HG03066 (cell line): ENCODE measurements at regions not wholly inside any gene's neighbourhood (a gene's known extent, or its start where the extent isn't known, plus 50 kb on each side); places are given as distances from the start of the nearest gene placed in this dataset.
"Not testable (repeated sequence)": the region's sequence is repeated elsewhere in the genome, so short reads cannot be mapped to it uniquely, and the experiment has no call there.

Source experiments
- ATAC-seq: cut with Tn5 transposase; IDR thresholded peaks from one replicate; pipeline ENCODE4 v1.9.1; 2021; ENCODE audit warnings: low read depth; ENCODE audit not compliant: unreplicated experiment

- ATAC-seq, result no peak
These were observed 747.2 kb downstream of the DIAPH3 start for GRCh38 chr13:59416561-59416960.

GRCh38 chr13:59422646-59423045 lies 741.1 kb downstream of the DIAPH3 start:
- ATAC-seq, result no peak

DNA sequence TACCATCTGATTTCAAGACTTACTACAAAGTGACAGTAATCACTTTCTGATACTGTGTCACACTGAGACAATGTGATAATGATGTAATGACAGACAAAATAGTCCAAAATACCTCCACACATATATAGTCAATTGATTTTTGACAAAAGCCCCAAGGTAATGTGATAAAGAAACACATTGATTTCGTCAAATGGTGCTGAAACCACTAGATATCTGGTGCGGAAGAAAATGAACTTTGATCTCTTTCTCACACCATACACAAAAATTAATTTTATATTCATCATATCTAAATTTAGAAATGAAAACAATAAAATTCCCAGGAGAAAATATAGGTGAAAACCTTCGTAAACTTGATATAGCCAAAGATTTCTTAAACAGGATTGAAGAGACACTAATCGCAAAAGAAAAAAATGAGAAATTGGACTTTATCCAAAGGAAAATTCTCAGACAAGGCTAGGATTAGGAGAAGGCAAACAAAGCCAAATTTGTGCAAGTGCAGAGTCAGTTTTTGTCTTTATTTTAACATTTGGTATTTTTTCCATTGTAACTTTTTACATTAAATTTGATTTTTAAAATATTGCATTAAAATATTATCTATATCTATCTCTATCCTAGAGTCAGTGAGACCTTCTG lies 739.9 kb downstream of the DIAPH3 start:
- ATAC-seq, result no peak

DNA sequence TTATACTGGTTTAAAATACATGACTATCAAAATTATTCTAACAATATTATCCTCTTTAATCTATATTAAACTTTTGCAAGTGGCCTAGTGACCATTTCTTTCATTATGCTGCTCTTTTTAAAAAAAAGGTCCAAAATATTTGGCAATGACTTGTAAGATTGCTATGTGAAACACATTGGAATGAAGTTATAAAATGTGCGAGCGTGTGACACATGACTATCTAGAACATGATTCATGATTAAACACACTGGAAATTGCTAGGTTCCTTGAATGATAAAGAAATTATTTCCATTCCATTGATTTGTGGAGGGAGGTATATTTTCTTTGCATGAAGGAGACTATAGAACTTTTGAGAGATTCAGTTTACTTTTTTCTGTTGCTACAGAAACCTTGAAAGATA lies 739.1 kb downstream of the DIAPH3 start:
- no peak for ATAC-seq

GRCh38 chr13:59425211-59425741 lies 738.5 kb downstream of the DIAPH3 start:
- no peak for ATAC-seq

DNA sequence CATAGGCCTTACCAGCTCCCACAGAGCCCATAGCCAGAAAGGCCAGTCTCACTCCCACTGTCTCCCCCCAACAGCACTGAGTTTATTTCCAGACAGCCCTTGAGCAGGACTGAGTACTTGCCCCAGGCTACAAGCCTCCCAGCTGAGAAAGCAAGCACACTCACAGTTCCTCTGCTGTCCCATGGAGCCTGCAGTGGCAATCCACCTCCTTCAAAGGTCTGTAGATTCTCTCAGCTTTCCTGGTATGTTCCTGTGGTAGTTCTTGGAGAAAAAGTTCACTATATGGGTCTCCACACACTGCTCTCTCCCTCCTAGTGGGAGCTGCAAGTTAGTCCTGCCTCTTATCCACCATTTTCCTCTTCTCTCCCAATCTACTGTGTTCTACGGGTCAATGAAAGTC lies 728.7 kb downstream of the DIAPH3 start:
- no peak for ATAC-seq

GRCh38 chr13:59437544-59438301 lies 726.0 kb downstream of the DIAPH3 start:
- ATAC-seq, result no peak

DNA sequence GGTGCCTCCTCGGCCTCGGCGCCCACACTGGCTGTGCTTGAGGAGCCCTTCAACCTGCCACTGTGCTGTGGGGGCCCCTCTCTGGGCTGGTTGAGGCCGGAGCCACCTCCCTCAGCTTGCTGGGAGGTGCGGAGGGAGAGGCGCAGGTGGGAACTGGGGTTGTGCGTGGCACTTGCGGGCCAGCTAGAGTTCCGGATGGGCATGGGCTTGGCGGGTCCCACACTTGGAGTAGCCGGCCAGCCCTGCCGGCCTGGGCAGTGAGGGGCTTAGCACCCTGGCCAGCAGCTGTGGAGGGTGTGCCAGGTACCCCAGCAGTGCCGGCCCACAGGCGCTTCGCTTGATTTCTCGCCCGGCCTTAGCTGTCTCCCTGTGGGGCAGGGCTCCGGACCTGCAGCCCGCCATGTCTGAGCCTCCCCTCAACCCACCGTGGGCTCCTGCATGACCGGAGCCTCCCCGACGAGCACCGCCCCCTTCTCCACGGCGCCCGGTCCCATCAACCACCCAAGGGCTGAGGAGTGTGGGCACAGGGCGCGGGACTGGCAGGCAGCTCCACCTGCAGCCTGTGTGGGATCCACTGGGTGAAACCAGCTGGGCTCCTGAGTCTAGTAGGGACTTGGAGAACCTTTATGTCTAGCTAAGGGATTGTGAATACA lies 723.8 kb downstream of the DIAPH3 start:
- no peak for ATAC-seq

- ATAC-seq, result not testable (repeated sequence)
These were observed 722.7 kb downstream of the DIAPH3 start for GRCh38 chr13:59441068-59441467.

GRCh38 chr13:59441596-59442280 lies 722.0 kb downstream of the DIAPH3 start:
- no peak for ATAC-seq

DNA sequence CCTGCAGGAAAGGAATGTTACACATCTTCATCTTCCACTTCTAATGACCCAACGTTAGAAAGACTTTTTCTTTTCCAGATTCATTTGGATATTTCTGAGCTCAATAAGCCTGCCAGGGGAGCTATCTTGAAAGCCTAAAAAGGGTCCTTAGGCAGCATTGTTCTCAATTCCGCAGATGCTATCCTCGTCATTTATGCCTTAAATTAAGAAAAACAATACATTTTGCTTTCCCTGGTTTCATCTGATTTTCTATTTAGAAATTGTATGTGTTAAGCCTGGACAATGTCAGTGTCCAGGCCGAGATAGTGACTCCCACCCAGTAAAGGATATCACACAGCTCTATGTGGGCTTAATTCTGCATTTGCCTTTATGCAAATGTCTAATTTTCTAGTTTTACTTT lies 721.3 kb downstream of the DIAPH3 start:
- no peak for ATAC-seq

- no peak for ATAC-seq
These were observed 720.7 kb downstream of the DIAPH3 start for GRCh38 chr13:59442944-59443486.

- ATAC-seq, result no peak
These were observed 719.4 kb downstream of the DIAPH3 start for GRCh38 chr13:59444210-59444857.

DNA sequence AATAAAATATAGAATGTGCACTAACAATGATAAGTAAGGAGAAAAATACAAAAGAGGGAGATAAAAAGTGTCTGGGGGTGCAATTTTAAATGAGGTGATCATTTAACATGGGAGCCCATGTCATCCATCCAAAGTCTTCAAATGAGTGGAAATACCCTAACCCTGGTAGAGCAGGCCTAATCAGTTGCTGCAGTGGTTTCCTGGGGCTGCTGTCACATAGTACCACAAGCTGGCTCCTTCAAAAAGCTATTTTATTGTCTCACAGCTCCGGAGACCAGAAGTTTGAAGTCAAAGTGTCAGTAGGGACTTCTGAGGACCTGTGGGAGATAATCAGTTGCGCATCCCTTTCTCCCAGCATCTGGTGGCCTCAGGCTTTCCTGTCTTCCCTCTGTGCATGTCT lies 717.9 kb downstream of the DIAPH3 start:
- ATAC-seq, result no peak

DNA sequence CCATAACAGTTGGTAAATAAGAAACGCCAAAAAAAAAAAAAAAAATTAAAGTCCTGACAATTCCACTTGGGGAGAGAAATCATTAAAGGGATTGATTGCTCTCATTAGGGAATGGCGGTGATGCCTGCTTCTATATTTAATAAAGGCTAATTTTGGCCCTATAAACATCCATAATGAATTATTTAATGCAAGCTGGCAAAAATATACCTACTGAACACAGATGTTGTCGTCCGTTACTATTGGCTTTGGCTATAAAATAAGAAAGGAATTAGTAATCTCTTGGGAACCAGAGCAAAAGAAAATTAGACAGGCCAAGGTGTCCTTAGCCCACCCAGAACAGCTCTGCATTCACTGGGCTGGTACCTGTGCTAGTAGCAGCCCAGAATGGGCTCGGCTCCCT lies 717.3 kb downstream of the DIAPH3 start:
- no peak for ATAC-seq

DNA sequence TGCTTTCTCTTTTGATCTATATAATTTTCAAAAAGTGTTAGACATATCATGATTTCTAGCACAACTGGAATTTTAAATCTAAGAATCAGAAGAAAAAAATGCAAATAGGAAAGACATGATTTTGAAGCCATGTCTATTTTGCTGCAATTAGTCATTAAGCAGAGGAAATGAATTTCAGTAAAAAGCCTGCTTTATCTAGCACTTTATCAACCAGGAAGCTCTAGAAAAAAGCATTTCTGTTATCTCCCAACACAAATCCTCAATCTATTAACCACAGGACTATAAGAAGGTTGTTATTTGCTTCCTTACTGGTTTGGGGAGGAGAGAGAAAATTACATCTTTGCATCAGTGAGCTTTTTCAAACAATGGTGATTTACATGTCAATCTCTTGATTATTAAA lies 716.7 kb downstream of the DIAPH3 start:
- ATAC-seq, result no peak

DNA sequence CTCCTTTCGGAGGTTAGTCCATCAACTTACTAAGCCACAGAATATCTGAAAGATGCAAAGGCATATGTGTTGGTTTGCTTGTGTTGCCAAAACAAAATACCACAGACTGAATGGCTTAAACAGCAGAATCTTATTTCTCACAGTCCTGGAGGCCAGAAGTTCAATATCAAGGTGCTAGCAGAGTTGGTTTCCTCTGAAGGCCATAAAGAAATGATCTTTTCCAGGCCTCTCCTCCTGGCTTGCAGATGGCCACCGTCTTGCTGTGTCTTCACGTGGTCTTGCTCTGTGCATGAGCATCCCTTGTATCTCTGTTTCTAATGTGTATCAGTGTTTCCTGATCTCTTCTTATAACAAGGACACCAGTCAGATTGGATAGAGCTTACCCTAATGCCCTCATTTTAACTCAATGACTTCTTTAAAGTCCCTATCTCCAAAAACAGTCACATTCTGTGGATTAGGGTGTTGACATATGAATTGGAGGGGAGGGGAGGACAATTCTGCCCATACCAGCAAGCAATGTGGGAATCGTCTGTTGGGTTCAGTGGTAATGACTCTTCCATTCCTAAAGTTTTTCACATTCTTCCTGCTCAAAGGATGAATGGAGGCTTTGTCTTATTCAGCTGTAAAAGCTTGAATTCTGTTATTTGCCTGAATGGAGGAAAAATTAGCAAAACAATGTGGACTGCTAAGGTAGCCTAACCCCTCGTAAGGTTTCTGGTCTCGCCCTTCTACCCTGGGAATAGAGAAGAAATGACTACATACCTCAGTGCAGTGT lies 715.7 kb downstream of the DIAPH3 start:
- ATAC-seq, result no peak

GRCh38 chr13:59449750-59450149 lies 714.0 kb downstream of the DIAPH3 start:
- no peak for ATAC-seq

- ATAC-seq, result no peak
These were observed 713.5 kb downstream of the DIAPH3 start for GRCh38 chr13:59450229-59450628.
